ENCODE measurements at regions not wholly inside any gene's neighbourhood (a gene's known extent, or its start where the extent isn't known, plus 50 kb on each side); places are given as distances from the start of the nearest gene placed in this dataset.

DNA sequence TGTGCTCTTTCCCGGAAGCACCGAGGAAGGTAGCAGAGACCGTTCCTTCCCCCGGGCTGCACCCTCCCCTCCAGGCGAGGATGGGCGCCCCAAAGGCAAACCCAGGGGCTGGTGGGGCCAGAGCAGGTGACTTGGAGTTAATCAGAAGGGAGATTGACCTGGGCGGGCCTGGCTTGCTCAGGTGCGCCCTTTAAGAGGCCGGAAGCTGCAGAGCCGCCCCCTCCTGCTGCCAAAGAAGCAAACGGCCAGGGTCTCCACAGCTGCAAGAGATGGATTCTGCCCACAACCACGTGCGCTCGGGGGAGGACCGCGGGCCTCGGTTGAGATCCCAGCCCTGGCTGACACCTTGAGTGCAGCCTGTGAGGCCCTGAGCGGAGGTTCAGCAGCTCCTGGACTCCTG, 218.2 kb upstream of the NAALADL2 start:
- Histone ChIP-seq H3K4me2 (ENCODE audit: control insufficient read depth, insufficient read depth) (no peak overlapping the region), H3K27ac (ENCODE audit: control insufficient read depth, insufficient read depth) (no peak overlapping the region), H3K9ac (ENCODE audit: control insufficient read depth, insufficient read depth, low read length) (no peak overlapping the region), H3K4me3 (no peak overlapping the region), H3K36me3 (ENCODE audit: control insufficient read depth in 2 of 2, insufficient read depth in 2 of 2, low read length in 1 of 2) (no peaks in the 10 kb centered on the region), H2AFZ (ENCODE audit: control insufficient read depth, low read depth, low read length) (no peak overlapping the region), H4K20me1 (ENCODE audit: control insufficient read depth, insufficient read depth) (no peaks in the 10 kb centered on the region), H3K9me3 (replicated peaks; ENCODE audit: control insufficient read depth, insufficient read depth, low read length) (no peaks in the 10 kb centered on the region), H3K27me3 (replicated peaks in 1 of 2; ENCODE audit: control insufficient read depth in 2 of 2, insufficient read depth in 2 of 2, low read length in 1 of 2) (no peaks in the 10 kb centered on the region), H3K79me2 (ENCODE audit: control insufficient read depth, insufficient read depth, low read length) (no peaks in the 10 kb centered on the region), H3K4me1 (ENCODE audit: control insufficient read depth, insufficient read depth, low read length) (no peaks in the 10 kb centered on the region)
- RAD21 ChIA-PET (ENCODE audit: unreplicated experiment): no interaction called here
- BruUV-seq (replicated peaks): no TSS peak
- WGBS (ENCODE audit: insufficient coverage, insufficient replicate concordance, low lambda C conversion rate, missing lambda C conversion rate): 30% methylated on average over 18 of the region's 18 CpGs
- SMC1A ChIA-PET (ENCODE audit: uncharacterized antibody, unreplicated experiment): no interaction called here
- DNase-seq (ENCODE audit: low read depth, low spot score): no peak
- CTCF ChIA-PET: no interaction called here
- no peak for FAIRE-seq
- in situ Hi-C loops (cut with MboI): no loop called here
- POLR2A ChIA-PET: no interaction called here
- TF ChIP-seq ESRRA (IDR thresholded peaks at IDR 0.05; ENCODE audit: low read length) (no peak), RUNX3 (IDR thresholded peaks at IDR 0.05; ENCODE audit: low read length) (no peak), SREBF2 (IDR thresholded peaks at IDR 0.05; ENCODE audit: low read length) (no peak), CHD2 (IDR thresholded peaks at IDR 0.05; ENCODE audit: borderline replicate concordance, low read depth, low read length) (no peak), ETV6 (conservative IDR thresholded peaks at IDR 0.05 in 1 of 2, IDR thresholded peaks at IDR 0.05 in 1 of 2; ENCODE audit: borderline replicate concordance in 1 of 2, low read depth in 1 of 2) (no peak)
- TF ChIP-seq, protein P1, sequence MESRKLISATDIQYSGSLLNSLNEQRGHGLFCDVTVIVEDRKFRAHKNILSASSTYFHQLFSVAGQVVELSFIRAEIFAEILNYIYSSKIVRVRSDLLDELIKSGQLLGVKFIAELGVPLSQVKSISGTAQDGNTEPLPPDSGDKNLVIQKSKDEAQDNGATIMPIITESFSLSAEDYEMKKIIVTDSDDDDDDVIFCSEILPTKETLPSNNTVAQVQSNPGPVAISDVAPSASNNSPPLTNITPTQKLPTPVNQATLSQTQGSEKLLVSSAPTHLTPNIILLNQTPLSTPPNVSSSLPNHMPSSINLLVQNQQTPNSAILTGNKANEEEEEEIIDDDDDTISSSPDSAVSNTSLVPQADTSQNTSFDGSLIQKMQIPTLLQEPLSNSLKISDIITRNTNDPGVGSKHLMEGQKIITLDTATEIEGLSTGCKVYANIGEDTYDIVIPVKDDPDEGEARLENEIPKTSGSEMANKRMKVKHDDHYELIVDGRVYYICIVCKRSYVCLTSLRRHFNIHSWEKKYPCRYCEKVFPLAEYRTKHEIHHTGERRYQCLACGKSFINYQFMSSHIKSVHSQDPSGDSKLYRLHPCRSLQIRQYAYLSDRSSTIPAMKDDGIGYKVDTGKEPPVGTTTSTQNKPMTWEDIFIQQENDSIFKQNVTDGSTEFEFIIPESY (IDR thresholded peaks at IDR 0.05): no peak
- TF ChIP-seq, protein P2, sequence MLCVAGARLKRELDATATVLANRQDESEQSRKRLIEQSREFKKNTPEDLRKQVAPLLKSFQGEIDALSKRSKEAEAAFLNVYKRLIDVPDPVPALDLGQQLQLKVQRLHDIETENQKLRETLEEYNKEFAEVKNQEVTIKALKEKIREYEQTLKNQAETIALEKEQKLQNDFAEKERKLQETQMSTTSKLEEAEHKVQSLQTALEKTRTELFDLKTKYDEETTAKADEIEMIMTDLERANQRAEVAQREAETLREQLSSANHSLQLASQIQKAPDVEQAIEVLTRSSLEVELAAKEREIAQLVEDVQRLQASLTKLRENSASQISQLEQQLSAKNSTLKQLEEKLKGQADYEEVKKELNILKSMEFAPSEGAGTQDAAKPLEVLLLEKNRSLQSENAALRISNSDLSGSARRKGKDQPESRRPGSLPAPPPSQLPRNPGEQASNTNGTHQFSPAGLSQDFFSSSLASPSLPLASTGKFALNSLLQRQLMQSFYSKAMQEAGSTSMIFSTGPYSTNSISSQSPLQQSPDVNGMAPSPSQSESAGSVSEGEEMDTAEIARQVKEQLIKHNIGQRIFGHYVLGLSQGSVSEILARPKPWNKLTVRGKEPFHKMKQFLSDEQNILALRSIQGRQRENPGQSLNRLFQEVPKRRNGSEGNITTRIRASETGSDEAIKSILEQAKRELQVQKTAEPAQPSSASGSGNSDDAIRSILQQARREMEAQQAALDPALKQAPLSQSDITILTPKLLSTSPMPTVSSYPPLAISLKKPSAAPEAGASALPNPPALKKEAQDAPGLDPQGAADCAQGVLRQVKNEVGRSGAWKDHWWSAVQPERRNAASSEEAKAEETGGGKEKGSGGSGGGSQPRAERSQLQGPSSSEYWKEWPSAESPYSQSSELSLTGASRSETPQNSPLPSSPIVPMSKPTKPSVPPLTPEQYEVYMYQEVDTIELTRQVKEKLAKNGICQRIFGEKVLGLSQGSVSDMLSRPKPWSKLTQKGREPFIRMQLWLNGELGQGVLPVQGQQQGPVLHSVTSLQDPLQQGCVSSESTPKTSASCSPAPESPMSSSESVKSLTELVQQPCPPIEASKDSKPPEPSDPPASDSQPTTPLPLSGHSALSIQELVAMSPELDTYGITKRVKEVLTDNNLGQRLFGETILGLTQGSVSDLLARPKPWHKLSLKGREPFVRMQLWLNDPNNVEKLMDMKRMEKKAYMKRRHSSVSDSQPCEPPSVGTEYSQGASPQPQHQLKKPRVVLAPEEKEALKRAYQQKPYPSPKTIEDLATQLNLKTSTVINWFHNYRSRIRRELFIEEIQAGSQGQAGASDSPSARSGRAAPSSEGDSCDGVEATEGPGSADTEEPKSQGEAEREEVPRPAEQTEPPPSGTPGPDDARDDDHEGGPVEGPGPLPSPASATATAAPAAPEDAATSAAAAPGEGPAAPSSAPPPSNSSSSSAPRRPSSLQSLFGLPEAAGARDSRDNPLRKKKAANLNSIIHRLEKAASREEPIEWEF (IDR thresholded peaks at IDR 0.05; ENCODE audit: insufficient replicate concordance, low read depth, low read length): no peak
- intact Hi-C loops (cut with micrococcal nuclease; ENCODE audit: unreplicated experiment): no loop called here
- no peak for ATAC-seq
